Keratinocyte (primary cell): ENCODE measurements at regions not wholly inside any gene's neighbourhood (a gene's known extent, or its start where the extent isn't known, plus 50 kb on each side); places are given as distances from the start of the nearest gene placed in this dataset.

Experiments used
- CTCF ChIP-seq, 3 experiments: IDR thresholded peaks in 1 of 3; conservative IDR thresholded peaks in 1 of 3; optimal IDR thresholded peaks in 1 of 3; 2 replicates in 2 of 3; 3 replicates in 1 of 3; pipeline versions ENCODE3 to v1.5.1; 2011; ENCODE audit warnings: low read length in 3 of 3, mild to moderate bottlenecking in 3 of 3, moderate library complexity in 2 of 3, control low read depth in 1 of 3, inconsistent platforms in 1 of 3; ENCODE audit not compliant: insufficient read depth in 2 of 3; ENCODE audit errors: extremely low read depth in 1 of 3
- EZH2 ChIP-seq: IDR thresholded peaks from one replicate; pipeline ENCODE4 v1.6.1; 2012; ENCODE audit warnings: inconsistent platforms, mild to moderate bottlenecking, low read length, moderate library complexity

- TF ChIP-seq CTCF (optimal IDR thresholded peaks at IDR 0.05 in 1 of 3, IDR thresholded peaks at IDR 0.05 in 1 of 3, conservative IDR thresholded peaks at IDR 0.05 in 1 of 3; ENCODE audit: extremely low read depth in 1 of 3, insufficient read depth in 2 of 3, low read length in 3 of 3) = no peak
- no peak for TF ChIP-seq EZH2
These were observed 51.7 kb upstream of the TBX18 start for GRCh38 chr6:84815896-84816735.
